T-cell (primary cell): ENCODE measurements at regions not wholly inside any gene's neighbourhood (a gene's known extent, or its start where the extent isn't known, plus 50 kb on each side); places are given as distances from the start of the nearest gene placed in this dataset.

Experiments
- ATAC-seq, 4 experiments: fragments of 200-7000 bp in 3 of 4; fragments of 150-1000 bp in 1 of 4; cut with Tn5 transposase; replicated peaks in 1 of 4; 1 replicate in 3 of 4; 2 replicates in 1 of 4; pipeline ENCODE4 v1.10.0; 2021; ENCODE audit warnings: moderate library complexity in 3 of 4, mild to moderate bottlenecking in 2 of 4, moderate number of reproducible peaks in 1 of 4
- CTCF ChIA-PET, 2 donors: fragments of 300-600 bp; sonication (Branson Sonifier 250); formaldehyde crosslinking; loops; one replicate each; lab custom pipeline; 2022; ENCODE audit warnings: antibody characterized with exemption in 2 of 2; lab: Charles Lee
- POLR2A ChIA-PET, 2 donors: fragments of 300-600 bp; sonication (Branson Sonifier 250); formaldehyde crosslinking; loops; one replicate each; lab custom pipeline; 2022; ENCODE audit warnings: antibody characterized with exemption in 2 of 2; lab: Charles Lee
- DNase-seq, 35 experiments: peaks; one replicate each; pipeline versions ENCODE4 v3.0.0 to v3.0.0-alpha.2; 2013 to 2023
- H3K27ac ChIP-seq: one replicate; pipeline ENCODE4 v1.5.1; 2013; ENCODE audit warnings: low read length
- H3K27me3 ChIP-seq, 2 experiments: replicated peaks in 1 of 2; 1 replicate in 1 of 2; 2 replicates in 1 of 2; pipeline versions ENCODE4 v1.6.1 to v1.7.0; 2013; ENCODE audit warnings: low read length in 1 of 2, mixed read lengths in 1 of 2; ENCODE audit not compliant: control insufficient read depth in 2 of 2, insufficient read depth in 2 of 2; ENCODE audit errors: extremely low read depth in 1 of 2
- H3K36me3 ChIP-seq, 2 donors: 1 replicate in 1 of 2; 2 replicates in 1 of 2; pipeline versions ENCODE4 v1.6.1 to v1.7.0; 2013; ENCODE audit warnings: low read length in 1 of 2; ENCODE audit not compliant: control insufficient read depth in 2 of 2, insufficient read depth in 1 of 2; ENCODE audit errors: extremely low read depth in 1 of 2
- H3K4me1 ChIP-seq, 2 experiments: 1 replicate in 1 of 2; 2 replicates in 1 of 2; pipeline versions ENCODE4 v1.6.1 to v1.7.0; 2013; ENCODE audit warnings: low read length in 2 of 2, mixed read lengths in 1 of 2; ENCODE audit not compliant: insufficient read depth in 2 of 2, control insufficient read depth in 1 of 2; ENCODE audit errors: extremely low read depth in 1 of 2
- H3K4me3 ChIP-seq, 2 donors: 1 replicate in 1 of 2; 2 replicates in 1 of 2; pipeline versions ENCODE4 v1.5.1 to v1.7.0; 2013; ENCODE audit warnings: mild to moderate bottlenecking in 2 of 2, low read length in 1 of 2, moderate library complexity in 1 of 2; ENCODE audit not compliant: control insufficient read depth in 1 of 2; ENCODE audit errors: extremely low read depth in 1 of 2
- H3K9me3 ChIP-seq: 2 replicates; pipeline ENCODE4 v1.7.0; 2013
- H3K27ac Mint-ChIP-seq, 2 donors: one replicate each; pipeline ENCODE4 v1.8.0; 2020 to 2021; ENCODE audit warnings: mild to moderate bottlenecking in 2 of 2, mixed read lengths in 2 of 2
- H3K27me3 Mint-ChIP-seq, 2 donors: one replicate each; pipeline ENCODE4 v1.8.0; 2021 to 2022; ENCODE audit warnings: mixed read lengths in 2 of 2
- H3K36me3 Mint-ChIP-seq: one replicate; pipeline ENCODE4 v1.8.0; 2021; ENCODE audit warnings: mixed read lengths
- H3K4me1 Mint-ChIP-seq, 3 donors: one replicate each; pipeline ENCODE4 v1.8.0; 2020 to 2022; ENCODE audit warnings: mixed read lengths in 3 of 3, mild to moderate bottlenecking in 1 of 3
- H3K4me3 Mint-ChIP-seq, 3 donors: one replicate each; pipeline ENCODE4 v1.8.0; 2020 to 2022; ENCODE audit warnings: mild to moderate bottlenecking in 3 of 3, mixed read lengths in 3 of 3, moderate library complexity in 3 of 3
- H3K9me3 Mint-ChIP-seq, 3 donors: one replicate each; pipeline ENCODE4 v1.8.0; 2020 to 2022; ENCODE audit warnings: mixed read lengths in 3 of 3
- WGBS: methylation state at CpG from one replicate; pipeline ENCODE4 v1.1.5; 2013; ENCODE audit warnings: missing lambda C conversion rate; ENCODE audit not compliant: insufficient coverage; 5-methylcytosine and 5-hydroxymethylcytosine counted together

DNA sequence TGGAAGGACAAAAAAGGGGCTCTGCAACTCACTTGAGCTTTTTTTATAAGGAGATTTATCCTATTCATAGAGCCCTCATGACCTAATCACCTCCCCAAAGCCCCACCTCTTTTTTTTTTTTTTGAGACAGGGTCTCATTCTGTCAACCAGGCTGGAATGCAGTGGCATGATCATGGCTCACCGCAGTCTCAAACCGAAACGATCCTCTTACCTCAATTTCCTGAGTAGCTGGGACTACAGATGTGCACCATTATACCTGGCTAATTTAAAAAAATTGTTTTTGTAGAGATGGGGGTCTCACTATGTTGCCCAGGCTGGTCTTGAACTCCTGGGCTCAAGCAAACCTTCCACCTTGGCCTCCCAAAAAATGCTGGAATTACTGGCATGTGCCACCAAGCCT lies 61.6 kb upstream of the PDGFRA start:
- Mint-ChIP-seq H3K9me3 (no peaks in the 10 kb centered on the region), H3K27ac (no peak overlapping the region), H3K4me1 (no peaks in the 10 kb centered on the region), H3K36me3 (no peaks in the 10 kb centered on the region), H3K27me3 (peaks cover 11 to 19% of the 10 kb centered on the region in 2 donors), H3K4me3 (no peak overlapping the region)
- no peaks in the 10 kb centered on the region for H3K9me3 ChIP-seq
- no peak overlapping the region for H3K4me3 ChIP-seq
- no peak overlapping the region for H3K27ac ChIP-seq
- no CpG with 5 or more reads among the region's 3 CpGs for WGBS
- H3K4me1 ChIP-seq, result no peaks in the 10 kb centered on the region
- ATAC-seq, result no peak
- DNase-seq, result no peak
- POLR2A ChIA-PET, result no interaction called here
- peaks cover 0 to 5% of the 10 kb centered on the region in 2 experiments for H3K27me3 ChIP-seq
- CTCF ChIA-PET, result no interaction called here
- no peaks in the 10 kb centered on the region for H3K36me3 ChIP-seq

DNA sequence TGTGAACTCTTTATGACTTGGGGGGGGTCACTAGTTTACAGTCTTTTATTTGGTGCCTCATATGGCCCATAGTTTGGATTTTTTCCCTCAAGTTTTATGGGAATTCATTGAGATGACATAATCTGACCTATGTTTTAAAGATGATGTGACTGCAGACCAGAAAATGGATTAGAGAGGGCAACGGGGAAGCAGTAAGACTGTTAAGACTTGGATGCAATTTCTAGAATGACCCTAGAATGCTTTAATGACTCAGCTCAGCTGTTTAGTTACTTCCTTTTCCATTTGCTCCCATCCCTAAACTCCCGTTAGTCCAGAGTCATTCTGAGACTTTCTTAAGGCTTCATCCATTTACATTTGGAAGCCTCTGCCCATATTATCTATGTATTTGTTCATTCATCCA lies 59.9 kb upstream of the PDGFRA start:
- ATAC-seq (no peak), DNase-seq (no peak)
- Mint-ChIP-seq H3K27ac (no peak overlapping the region), H3K36me3 (no peaks in the 10 kb centered on the region), H3K9me3 (no peaks in the 10 kb centered on the region), H3K4me3 (no peak overlapping the region), H3K27me3 (peaks cover 15 to 23% of the 10 kb centered on the region in 2 donors), H3K4me1 (no peaks in the 10 kb centered on the region)
- WGBS, result 60% methylated on average over 1 of the region's 2 CpGs
- no peak overlapping the region for H3K27ac ChIP-seq
- H3K27me3 ChIP-seq, result peaks cover 0 to 5% of the 10 kb centered on the region in 2 experiments
- no peaks in the 10 kb centered on the region for H3K4me1 ChIP-seq
- no peak overlapping the region for H3K4me3 ChIP-seq
- CTCF ChIA-PET, result no interaction called here
- no peaks in the 10 kb centered on the region for H3K9me3 ChIP-seq
- POLR2A ChIA-PET, result no interaction called here
- H3K36me3 ChIP-seq, result no peaks in the 10 kb centered on the region

DNA sequence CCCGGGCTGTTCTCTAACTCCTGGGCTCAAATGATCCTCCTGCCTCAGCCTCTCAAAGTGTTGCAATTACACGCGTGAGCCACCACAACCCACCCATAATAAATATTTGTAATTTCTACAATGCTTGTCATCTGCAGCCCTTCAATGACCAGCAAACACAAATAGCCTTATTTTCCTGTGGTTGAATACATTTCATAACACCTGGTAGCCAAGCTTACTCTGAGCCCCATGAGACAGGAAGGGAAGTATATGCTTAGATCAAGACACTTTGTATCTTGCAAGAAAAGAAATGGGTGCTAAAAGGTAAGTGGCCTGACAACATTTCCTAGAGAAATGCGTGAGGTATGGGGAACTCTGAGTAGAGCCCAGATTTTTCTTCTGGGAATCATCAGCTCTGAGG lies 56.9 kb upstream of the PDGFRA start:
- no CpG with 5 or more reads among the region's 4 CpGs for WGBS

DNA sequence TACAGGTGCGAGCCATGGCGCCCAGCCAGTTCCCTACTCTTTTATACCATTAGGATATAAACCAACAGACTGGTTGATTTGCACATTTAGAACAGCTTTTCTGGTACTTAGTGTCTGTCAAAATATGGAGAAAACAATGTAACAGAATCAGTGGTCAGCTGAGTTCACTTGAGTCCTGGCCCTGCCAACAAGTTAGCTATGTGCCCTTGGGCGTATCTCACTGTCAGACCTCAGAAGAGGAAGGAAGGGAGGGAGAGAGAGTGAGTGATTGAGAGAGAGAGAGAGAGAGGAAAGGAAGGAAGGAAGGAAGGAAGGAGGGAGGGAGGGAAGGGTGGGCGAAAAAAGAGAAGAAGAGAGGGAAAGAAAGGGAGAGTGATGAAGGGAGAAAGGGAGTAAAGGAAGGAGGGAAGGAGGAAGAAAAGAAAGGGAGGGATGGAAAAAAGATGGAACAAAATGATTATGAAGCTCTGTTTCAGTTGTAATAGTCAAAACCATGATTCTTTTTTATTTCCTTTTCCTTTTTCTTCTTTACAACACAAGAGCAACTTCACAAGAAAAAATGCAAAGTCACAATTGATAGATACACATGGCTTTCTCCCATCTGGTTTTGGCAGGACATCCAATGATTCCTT lies 55.7 kb upstream of the PDGFRA start:
- no peaks in the 10 kb centered on the region for H3K9me3 ChIP-seq
- ATAC-seq (no peak), DNase-seq (no peak)
- no peak overlapping the region for H3K27ac Mint-ChIP-seq
- no peaks in the 10 kb centered on the region for H3K4me1 Mint-ChIP-seq
- POLR2A ChIA-PET, result no interaction called here
- H3K4me3 Mint-ChIP-seq, result no peak overlapping the region
- H3K27ac ChIP-seq, result no peak overlapping the region
- 73% methylated on average over 2 of the region's 4 CpGs for WGBS
- H3K27me3 ChIP-seq, result peaks cover 0 to 5% of the 10 kb centered on the region in 2 experiments
- CTCF ChIA-PET, result no interaction called here
- H3K9me3 Mint-ChIP-seq, result no peaks in the 10 kb centered on the region
- peaks cover 15 to 26% of the 10 kb centered on the region in 2 donors for H3K27me3 Mint-ChIP-seq
- no peaks in the 10 kb centered on the region for H3K36me3 Mint-ChIP-seq
- H3K4me1 ChIP-seq, result no peaks in the 10 kb centered on the region
- no peaks in the 10 kb centered on the region for H3K36me3 ChIP-seq
- H3K4me3 ChIP-seq, result no peak overlapping the region

More for the DNA sequence above, 56.9 kb upstream of the PDGFRA start:
- DNase-seq, result no peak
- Histone ChIP-seq H3K9me3 (no peaks in the 10 kb centered on the region), H3K4me3 (no peak overlapping the region), H3K27me3 (peaks cover 0 to 5% of the 10 kb centered on the region in 2 experiments), H3K4me1 (no peaks in the 10 kb centered on the region), H3K36me3 (no peaks in the 10 kb centered on the region), H3K27ac (no peak overlapping the region)
- ChIA-PET POLR2A (no interaction called here), CTCF (no interaction called here)
- Mint-ChIP-seq H3K9me3 (no peaks in the 10 kb centered on the region), H3K4me3 (no peak overlapping the region), H3K36me3 (no peaks in the 10 kb centered on the region), H3K4me1 (no peaks in the 10 kb centered on the region), H3K27me3 (peaks cover 15 to 26% of the 10 kb centered on the region in 2 donors), H3K27ac (no peak overlapping the region)
- no peak for ATAC-seq

DNA sequence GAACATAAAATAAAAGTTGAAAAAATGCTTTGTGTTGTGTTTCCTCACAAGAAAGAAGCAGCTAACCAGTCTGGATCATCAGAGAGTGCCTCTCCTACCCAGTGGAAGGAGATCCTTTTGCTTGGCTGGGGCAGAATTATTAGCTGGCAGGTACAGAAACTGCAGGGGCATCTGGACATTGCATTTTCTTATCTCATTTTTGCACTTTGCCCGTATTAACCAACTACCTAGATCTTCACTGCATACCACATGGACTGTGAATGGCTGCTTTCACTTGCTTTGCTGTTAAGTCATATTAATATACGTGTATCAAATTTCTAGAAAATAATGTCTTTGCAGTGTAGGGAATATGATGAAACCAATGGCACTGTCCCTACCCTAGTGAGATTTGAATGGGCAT lies 52.9 kb upstream of the PDGFRA start:
- Mint-ChIP-seq H3K27ac (no peak overlapping the region), H3K27me3 (peaks cover 8 to 13% of the 10 kb centered on the region in 2 donors), H3K9me3 (no peaks in the 10 kb centered on the region), H3K4me1 (no peaks in the 10 kb centered on the region), H3K4me3 (no peak overlapping the region), H3K36me3 (no peaks in the 10 kb centered on the region)
- Histone ChIP-seq H3K4me3 (no peak overlapping the region), H3K36me3 (no peaks in the 10 kb centered on the region), H3K27ac (no peak overlapping the region), H3K27me3 (no peaks in the 10 kb centered on the region), H3K4me1 (no peaks in the 10 kb centered on the region), H3K9me3 (no peaks in the 10 kb centered on the region)
- ChIA-PET CTCF (no interaction called here), POLR2A (no interaction called here)
- no peak for ATAC-seq
- no peak for DNase-seq
- no CpG with 5 or more reads among the region's 2 CpGs for WGBS
